A673 (cell line): ENCODE measurements at regions not wholly inside any gene's neighbourhood (a gene's known extent, or its start where the extent isn't known, plus 50 kb on each side); places are given as distances from the start of the nearest gene placed in this dataset.

ENCODE experiments used
- BruUV-seq: library from RNA; stranded (reverse); fragments of 400-500 nt; replicated peaks from 2 replicates; lab custom pipeline; 2021; lab: Mats Ljungman, UMichigan
- CTCF ChIA-PET: fragments of 300-600 bp; sonication (Branson Sonifier 250); formaldehyde crosslinking; loops from one replicate; lab custom pipeline; 2022; ENCODE audit warnings: antibody characterized with exemption; lab: Charles Lee
- POLR2A ChIA-PET: fragments of 300-600 bp; sonication (Branson Sonifier 250); formaldehyde crosslinking; loops from one replicate; lab custom pipeline; 2022; ENCODE audit warnings: antibody characterized with exemption; ENCODE audit not compliant: low non-redundant PET; lab: Charles Lee
- DNase-seq: peaks from one replicate; pipeline ENCODE4 v3.0.0-alpha.2; 2015; ENCODE audit warnings: low spot score
- H3K27ac ChIP-seq: fragments of 200-600 bp; sonication (generic); 2 replicates; pipeline ENCODE4 v1.5.1; 2016; ENCODE audit warnings: mixed run types, low read depth, mild to moderate bottlenecking, mixed read lengths, antibody characterized with exemption, low read length; ENCODE audit not compliant: poor library complexity, severe bottlenecking
- H3K27me3 ChIP-seq: fragments of 200-600 bp; sonication (generic); replicated peaks from 2 replicates; pipeline ENCODE4 v1.6.1; 2017; ENCODE audit warnings: mixed run types, low read depth, mild to moderate bottlenecking, mixed read lengths, antibody characterized with exemption, low read length; ENCODE audit not compliant: insufficient read depth, poor library complexity
- H3K36me3 ChIP-seq: fragments of 200-600 bp; sonication (generic); 2 replicates; pipeline ENCODE4 v1.6.1; 2016; ENCODE audit warnings: mixed run types, mild to moderate bottlenecking, mixed read lengths, antibody characterized with exemption, low read length; ENCODE audit not compliant: insufficient read depth, poor library complexity, severe bottlenecking
- H3K4me1 ChIP-seq: fragments of 200-600 bp; sonication (generic); 2 replicates; pipeline ENCODE4 v1.6.1; 2017; ENCODE audit warnings: mixed run types, mild to moderate bottlenecking, mixed read lengths, antibody characterized with exemption, low read length; ENCODE audit not compliant: insufficient read depth, poor library complexity, severe bottlenecking
- H3K4me3 ChIP-seq: fragments of 200-600 bp; sonication (generic); 2 replicates; pipeline ENCODE4 v1.5.1; 2016; ENCODE audit warnings: low read depth, mixed run types, mild to moderate bottlenecking, mixed read lengths, low read length; ENCODE audit not compliant: poor library complexity, severe bottlenecking
- H3K9me3 ChIP-seq: fragments of 200-600 bp; sonication (generic); 2 replicates; pipeline ENCODE4 v1.6.1; 2016; ENCODE audit warnings: mixed run types, low read depth, mild to moderate bottlenecking, mixed read lengths, antibody characterized with exemption, low read length; ENCODE audit not compliant: poor library complexity, severe bottlenecking
- CTCF ChIP-seq: fragments of 300-800, 200-600 bp; sonication (generic); conservative IDR thresholded peaks from 2 replicates; pipeline ENCODE4 v1.5.1; 2017; ENCODE audit warnings: low read depth, mild to moderate bottlenecking, antibody characterized with exemption, low read length, moderate library complexity, mixed read lengths
- EZH2 ChIP-seq: fragments of 200-600 bp; sonication (generic); IDR thresholded peaks from 2 replicates; pipeline ENCODE4 v1.6.1; 2017; ENCODE audit warnings: borderline replicate concordance, low read depth, mild to moderate bottlenecking, mixed read lengths, antibody characterized with exemption, low read length; ENCODE audit not compliant: poor library complexity, severe bottlenecking
- intact Hi-C: fragments of 100-400 bp; cut with micrococcal nuclease; formaldehyde crosslinking; loops from one replicate; pipeline ENCODE4 v1.10.0; 2022; ENCODE audit not compliant: unreplicated experiment

- no peak for DNase-seq
- intact Hi-C loops: no loop called here
Measured at GRCh38 chr20:21024420-21024819, 81.7 kb downstream of the LINC00237 start.

GRCh38 chr20:21022925-21023324, 83.2 kb downstream of the LINC00237 start:
- Histone ChIP-seq H3K9me3 (no peaks in the 10 kb centered on the region), H3K27me3 (peaks cover 38% of the 10 kb centered on the region), H3K4me3 (no peak overlapping the region), H3K36me3 (no peaks in the 10 kb centered on the region), H3K4me1 (peaks cover 15% of the 10 kb centered on the region), H3K27ac (no peak overlapping the region)
- ChIA-PET POLR2A (no interaction called here), CTCF (no interaction called here)
- no peak for DNase-seq
- no TSS peak for BruUV-seq
- no peak for TF ChIP-seq EZH2
- no peak for TF ChIP-seq CTCF
- intact Hi-C loops: no loop called here

More at GRCh38 chr20:21024420-21024819, 81.7 kb downstream of the LINC00237 start:
- no peak for TF ChIP-seq CTCF
- no peak for TF ChIP-seq EZH2
- Histone ChIP-seq H3K4me3 (no peak overlapping the region), H3K36me3 (no peaks in the 10 kb centered on the region), H3K27me3 (peaks cover 23% of the 10 kb centered on the region), H3K9me3 (no peaks in the 10 kb centered on the region), H3K4me1 (peaks cover 15% of the 10 kb centered on the region), H3K27ac (no peak overlapping the region)
- BruUV-seq: no TSS peak
- POLR2A ChIA-PET: no interaction called here
- CTCF ChIA-PET: no interaction called here

- ChIA-PET CTCF (interaction anchor here (0.5 kb wide), 1 partner anchor 52 kb away, joined by 3 read pairs; no protein-coding TSS in a partner anchor), POLR2A (no interaction called here)
- intact Hi-C loops: no loop called here
- H3K9me3 ChIP-seq: no peaks in the 10 kb centered on the region
- BruUV-seq: no TSS peak
- H3K27ac ChIP-seq: no peak overlapping the region
- H3K4me3 ChIP-seq: no peak overlapping the region
- peaks cover 53% of the 10 kb centered on the region for H3K27me3 ChIP-seq
- H3K4me1 ChIP-seq: peaks cover 15% of the 10 kb centered on the region
- no peak for TF ChIP-seq CTCF
- no peak for TF ChIP-seq EZH2
- no peaks in the 10 kb centered on the region for H3K36me3 ChIP-seq
- DNase-seq: no peak
Measured at GRCh38 chr20:21021472-21021790, 84.7 kb downstream of the LINC00237 start.
